SK-N-MC (cell line): ENCODE measurements at regions not wholly inside any gene's neighbourhood (a gene's known extent, or its start where the extent isn't known, plus 50 kb on each side); places are given as distances from the start of the nearest gene placed in this dataset.

Source experiments
- DNase-seq: peaks from one replicate; pipeline ENCODE4 v3.0.0-alpha.2; 2011; ENCODE audit warnings: low read depth, low spot score
- H3K27ac ChIP-seq: fragments of 200-600 bp; sonication (generic); 2 replicates; pipeline ENCODE4 v1.5.1; 2016; ENCODE audit warnings: mixed run types
- H3K36me3 ChIP-seq: fragments of 200-600 bp; sonication (generic); 2 replicates; pipeline ENCODE4 v1.6.1; 2017; ENCODE audit warnings: antibody characterized with exemption, low read length, mixed read lengths; ENCODE audit not compliant: insufficient read depth
- H3K4me3 ChIP-seq: fragments of 200-600 bp; sonication (generic); 2 replicates; pipeline ENCODE4 v1.5.1; 2016
- H3K9ac ChIP-seq: fragments of 200-600 bp; sonication (generic); 2 replicates; pipeline ENCODE4 v1.8.0; 2017; ENCODE audit warnings: mixed run types, mixed read lengths; ENCODE audit not compliant: insufficient read length
- H3K9me3 ChIP-seq: fragments of 200-600 bp; sonication (generic); 2 replicates; pipeline ENCODE4 v1.6.1; 2017; ENCODE audit warnings: low read depth, mild to moderate bottlenecking, antibody characterized with exemption, low read length, moderate library complexity, mixed read lengths
- EZH2 ChIP-seq: fragments of 200-600 bp; sonication (generic); IDR thresholded peaks from one replicate; pipeline ENCODE4 v1.6.1; 2017; ENCODE audit warnings: antibody characterized with exemption
- FOXP2 ChIP-seq: optimal IDR thresholded peaks from 2 replicates; pipeline ENCODE3; 2011; ENCODE audit warnings: mild to moderate bottlenecking, moderate library complexity; ENCODE audit not compliant: insufficient read depth; ENCODE audit errors: extremely low read length, control extremely low read depth
- POLR2AphosphoS5 ChIP-seq: IDR thresholded peaks from 2 replicates; pipeline ENCODE4 v1.6.1; 2012; ENCODE audit warnings: mild to moderate bottlenecking, low read depth, low read length, borderline replicate concordance

DNA sequence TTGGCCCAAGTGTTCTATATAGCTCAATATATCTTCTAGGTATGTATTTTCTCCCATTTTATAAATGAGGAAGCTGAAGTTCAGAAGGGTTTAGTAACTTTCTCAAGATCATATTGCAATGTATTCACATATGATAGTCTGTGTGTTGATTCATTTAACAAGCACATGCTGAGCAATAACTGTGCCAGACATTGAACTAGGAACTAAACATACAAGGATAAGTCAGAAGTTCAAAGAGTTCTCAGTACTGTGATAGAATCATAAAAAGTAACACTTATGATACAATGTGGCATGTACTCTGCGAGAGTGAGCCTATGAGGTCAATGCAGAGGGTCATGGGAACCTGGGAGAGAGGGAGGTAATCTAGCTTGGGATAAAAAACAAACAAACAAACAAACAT, 1082.2 kb upstream of the TENM4 start:
- TF ChIP-seq EZH2, result no peak
- TF ChIP-seq POLR2AphosphoS5, result no peak
- no peak for TF ChIP-seq FOXP2
- DNase-seq, result no peak
- no peaks in the 10 kb centered on the region for H3K9me3 ChIP-seq
- H3K27ac ChIP-seq, result no peak overlapping the region
- H3K4me3 ChIP-seq, result no peak overlapping the region
- H3K36me3 ChIP-seq, result no peaks in the 10 kb centered on the region
- H3K9ac ChIP-seq, result no peak overlapping the region

- Histone ChIP-seq H3K9ac (no peak overlapping the region), H3K36me3 (no peaks in the 10 kb centered on the region), H3K27ac (no peak overlapping the region), H3K9me3 (no peaks in the 10 kb centered on the region), H3K4me3 (no peak overlapping the region)
- TF ChIP-seq EZH2 (no peak), FOXP2 (no peak), POLR2AphosphoS5 (no peak)
- DNase-seq, result no peak
Observed at GRCh38 chr11:80521592-80521991, 1080.8 kb upstream of the TENM4 start.

DNA sequence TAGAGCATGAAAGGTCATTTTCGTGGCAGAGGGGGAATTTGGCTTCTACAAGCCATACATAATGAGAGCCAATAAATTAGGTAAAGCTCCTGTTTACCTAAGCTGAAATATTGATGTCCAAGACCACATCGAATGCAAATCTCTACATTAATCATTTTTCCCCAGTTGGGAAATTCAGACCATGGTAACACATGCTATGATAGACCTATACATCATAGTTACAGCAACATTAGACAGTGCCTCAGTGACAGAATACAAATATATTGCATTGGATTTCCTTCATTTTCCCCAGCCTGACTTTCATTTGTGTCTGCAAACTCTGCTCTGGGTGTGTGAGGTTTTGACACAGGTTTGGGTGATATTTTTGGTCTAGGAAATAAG, 1079.7 kb upstream of the TENM4 start:
- Histone ChIP-seq H3K9me3 (no peaks in the 10 kb centered on the region), H3K27ac (no peak overlapping the region), H3K9ac (no peak overlapping the region), H3K4me3 (no peak overlapping the region), H3K36me3 (no peaks in the 10 kb centered on the region)
- TF ChIP-seq POLR2AphosphoS5 (no peak), EZH2 (no peak), FOXP2 (no peak)
- DNase-seq, result no peak

DNA sequence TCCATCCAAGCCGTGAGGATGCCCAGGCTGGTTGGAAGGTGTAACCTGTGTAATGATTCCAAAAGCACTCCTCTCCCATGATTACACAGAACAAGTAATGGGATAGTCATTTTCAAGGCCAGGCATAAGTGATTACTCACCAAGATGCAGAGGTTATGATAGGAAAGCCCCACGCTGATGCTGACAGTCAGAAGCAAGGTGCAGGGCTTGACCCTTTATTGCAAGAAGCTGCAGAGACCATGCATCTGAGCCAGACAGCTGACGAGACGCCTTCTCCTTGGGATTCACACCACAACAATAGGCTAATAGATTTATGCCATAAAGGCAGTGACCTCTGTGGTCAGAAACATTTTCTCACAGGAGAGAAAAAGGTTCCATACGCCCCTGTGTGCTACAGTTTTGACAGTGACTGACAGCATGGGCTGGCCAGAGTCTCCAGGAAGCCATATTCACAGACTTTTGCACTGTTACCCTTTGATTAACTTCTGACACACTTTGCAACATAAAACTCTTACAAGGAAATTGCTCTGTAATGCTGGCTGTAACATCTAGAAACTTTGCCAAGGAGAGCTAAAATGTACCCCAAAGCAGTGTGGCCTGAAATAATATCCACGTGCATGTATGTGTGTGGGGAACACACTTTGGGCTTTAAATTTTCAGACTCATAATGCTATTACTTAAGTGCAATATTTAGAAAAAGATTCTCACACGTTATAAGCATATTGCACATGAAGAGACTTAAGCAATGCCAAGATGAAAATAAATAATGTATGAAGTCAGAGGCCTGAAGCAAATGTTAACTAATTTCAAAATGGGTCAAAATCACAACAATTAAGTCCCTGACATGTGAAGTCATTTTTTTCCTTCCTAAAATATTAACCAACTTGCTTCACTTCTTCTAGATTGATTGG, 1079.0 kb upstream of the TENM4 start:
- no peak overlapping the region for H3K4me3 ChIP-seq
- TF ChIP-seq FOXP2 (no peak), EZH2 (no peak), POLR2AphosphoS5 (no peak)
- H3K36me3 ChIP-seq, result no peaks in the 10 kb centered on the region
- H3K27ac ChIP-seq, result no peak overlapping the region
- DNase-seq, result no peak
- H3K9me3 ChIP-seq, result no peaks in the 10 kb centered on the region
- no peak overlapping the region for H3K9ac ChIP-seq

GRCh38 chr11:80517701-80518100, 1076.9 kb upstream of the TENM4 start:
- Histone ChIP-seq H3K9ac (no peak overlapping the region), H3K4me3 (no peak overlapping the region), H3K27ac (no peak overlapping the region), H3K36me3 (no peaks in the 10 kb centered on the region), H3K9me3 (no peaks in the 10 kb centered on the region)
- no peak for DNase-seq
- no peak for TF ChIP-seq EZH2
- TF ChIP-seq POLR2AphosphoS5, result no peak
- no peak for TF ChIP-seq FOXP2

DNA sequence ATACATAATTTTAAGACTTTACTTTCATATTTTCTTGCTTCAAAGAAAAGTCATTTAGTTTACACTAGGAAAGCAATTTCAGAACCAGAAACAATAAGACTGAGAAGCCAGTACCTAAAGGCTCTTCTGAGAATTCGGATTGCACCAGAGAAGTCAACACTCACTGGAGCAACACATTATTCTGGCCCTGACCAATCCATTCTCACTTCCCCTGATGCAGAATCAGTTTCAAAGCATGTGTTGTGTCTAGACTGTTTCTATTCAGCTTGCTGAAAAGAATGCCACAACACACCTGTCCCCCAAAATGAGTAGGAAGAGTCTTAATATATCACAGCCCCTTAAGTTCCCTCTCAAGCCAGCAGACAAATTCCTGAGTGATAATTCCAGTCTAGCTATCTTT, 1074.3 kb upstream of the TENM4 start:
- no peak overlapping the region for H3K4me3 ChIP-seq
- no peak for TF ChIP-seq EZH2
- TF ChIP-seq POLR2AphosphoS5, result no peak
- TF ChIP-seq FOXP2, result no peak
- H3K9me3 ChIP-seq, result no peaks in the 10 kb centered on the region
- no peak for DNase-seq
- H3K27ac ChIP-seq, result no peak overlapping the region
- H3K9ac ChIP-seq, result no peak overlapping the region
- H3K36me3 ChIP-seq, result no peaks in the 10 kb centered on the region

- DNase-seq, result no peak
- TF ChIP-seq POLR2AphosphoS5, result no peak
- no peak for TF ChIP-seq FOXP2
- TF ChIP-seq EZH2, result no peak
- no peak overlapping the region for H3K9ac ChIP-seq
- no peaks in the 10 kb centered on the region for H3K9me3 ChIP-seq
- no peak overlapping the region for H3K4me3 ChIP-seq
- no peak overlapping the region for H3K27ac ChIP-seq
- no peaks in the 10 kb centered on the region for H3K36me3 ChIP-seq
Observed at GRCh38 chr11:80512491-80512890, 1071.7 kb upstream of the TENM4 start.

DNA sequence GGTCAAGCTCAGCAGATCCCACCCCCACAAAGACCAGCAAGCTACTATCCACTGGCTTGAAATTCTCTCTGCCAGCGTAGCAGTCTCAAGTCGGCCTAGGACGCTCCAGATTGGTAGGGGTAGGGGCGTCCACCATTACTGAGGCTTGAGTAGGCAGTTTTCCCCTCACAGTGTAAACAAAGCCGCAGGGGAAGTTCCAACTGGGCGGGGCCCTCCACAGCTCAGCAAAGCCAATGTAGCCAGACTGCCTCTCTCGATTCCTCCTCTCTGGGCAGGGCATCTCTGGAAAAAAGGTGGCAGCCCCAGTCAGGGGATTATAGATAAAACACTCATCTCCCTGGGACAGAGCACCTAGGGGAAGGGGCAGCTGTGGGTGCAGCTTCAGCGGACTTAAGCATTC, 1064.9 kb upstream of the TENM4 start:
- no peaks in the 10 kb centered on the region for H3K9me3 ChIP-seq
- no peak overlapping the region for H3K9ac ChIP-seq
- H3K4me3 ChIP-seq, result no peak overlapping the region
- H3K36me3 ChIP-seq, result no peaks in the 10 kb centered on the region
- no peak overlapping the region for H3K27ac ChIP-seq
- TF ChIP-seq EZH2 (no peak), FOXP2 (no peak), POLR2AphosphoS5 (no peak)
- DNase-seq, result no peak
